Smooth muscle cell (in vitro differentiated cells): ENCODE measurements at regions not wholly inside any gene's neighbourhood (a gene's known extent, or its start where the extent isn't known, plus 50 kb on each side); places are given as distances from the start of the nearest gene placed in this dataset.

Source experiments
- DNase-seq: peaks from one replicate; lab custom pipeline; 2025; ENCODE audit not compliant: unreplicated experiment; lab: John Stamatoyannopoulos, UW
- H2AFZ ChIP-seq: fragments of 200-600 bp; sonication (generic); 2 replicates; pipeline ENCODE4 v1.6.0; 2016; ENCODE audit warnings: antibody characterized with exemption, low read depth, mild to moderate bottlenecking
- H3F3A ChIP-seq: fragments of 200-600 bp; sonication (generic); 2 replicates; pipeline ENCODE4 v1.6.0; 2017; ENCODE audit warnings: antibody characterized with exemption, low read depth
- H3K27ac ChIP-seq: fragments of 200-600 bp; sonication (generic); 2 replicates; pipeline ENCODE4 v1.5.1; 2016; ENCODE audit warnings: low read depth, mild to moderate bottlenecking
- H3K27me3 ChIP-seq: fragments of 200-600 bp; sonication (generic); 2 replicates; pipeline ENCODE4 v1.6.1; 2016; ENCODE audit warnings: low read depth, mild to moderate bottlenecking
- H3K36me3 ChIP-seq: fragments of 200-600 bp; sonication (generic); 2 replicates; pipeline ENCODE4 v1.5.1; 2016; ENCODE audit warnings: low read depth
- H3K4me1 ChIP-seq: fragments of 200-600 bp; sonication (generic); 2 replicates; pipeline ENCODE4 v1.5.1; 2016; ENCODE audit warnings: low read depth
- H3K4me2 ChIP-seq: fragments of 200-600 bp; sonication (generic); 2 replicates; pipeline ENCODE4 v1.6.0; 2016; ENCODE audit warnings: mild to moderate bottlenecking
- H3K4me3 ChIP-seq: fragments of 200-600 bp; sonication (generic); 2 replicates; pipeline ENCODE4 v1.5.1; 2016; ENCODE audit warnings: mild to moderate bottlenecking
- H3K79me2 ChIP-seq: fragments of 200-600 bp; sonication (generic); 2 replicates; pipeline ENCODE4 v1.6.0; 2016; ENCODE audit warnings: low read depth, mild to moderate bottlenecking
- H3K9ac ChIP-seq: fragments of 200-600 bp; sonication (generic); 2 replicates; pipeline ENCODE4 v1.6.0; 2016; ENCODE audit warnings: low read depth
- H3K9me3 ChIP-seq: fragments of 200-600 bp; sonication (generic); replicated peaks from 2 replicates; pipeline ENCODE4 v1.5.1; 2016; ENCODE audit warnings: low read depth
- H4K20me1 ChIP-seq: fragments of 200-600 bp; sonication (generic); 2 replicates; pipeline ENCODE4 v1.6.0; 2016; ENCODE audit warnings: low read depth
- WGBS: methylation state at CpG from one replicate; pipeline ENCODE4 v1.1.7; 2016; ENCODE audit warnings: low lambda C conversion rate; 5-methylcytosine and 5-hydroxymethylcytosine counted together
- TF ChIP-seq, protein P1 (sequence below): fragments of 200-600 bp; sonication (generic); IDR thresholded peaks from 2 replicates; pipeline ENCODE4 v1.5.1; 2017; ENCODE audit warnings: borderline replicate concordance, mild to moderate bottlenecking, antibody characterized with exemption; ENCODE audit not compliant: insufficient read depth, poor library complexity, severe bottlenecking

DNA sequence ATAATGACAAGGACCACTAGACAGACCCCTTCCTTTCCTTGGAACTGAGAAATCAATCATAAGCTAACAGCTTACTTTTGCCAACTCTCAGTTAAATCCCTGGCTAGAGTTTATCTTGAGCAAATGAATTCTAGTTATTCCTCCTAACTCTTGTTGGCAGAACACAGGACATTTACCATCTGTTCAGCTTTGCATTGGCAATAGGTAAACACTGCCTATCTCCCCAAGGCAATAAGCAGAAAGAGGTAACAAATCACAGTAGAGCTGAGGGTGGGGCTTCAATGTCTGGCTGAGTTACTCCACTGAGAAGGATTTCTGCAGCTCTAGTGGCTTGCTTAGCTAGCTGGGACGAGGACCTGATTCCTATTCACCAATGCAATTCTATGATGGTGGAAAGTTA lies 503.3 kb upstream of the GRIA1 start:
- Histone ChIP-seq H3K79me2 (no peaks in the 10 kb centered on the region), H3F3A (no peaks in the 10 kb centered on the region), H3K36me3 (no peaks in the 10 kb centered on the region), H3K4me1 (no peaks in the 10 kb centered on the region), H3K27ac (no peak overlapping the region), H4K20me1 (no peaks in the 10 kb centered on the region), H3K9ac (no peak overlapping the region), H3K4me3 (no peak overlapping the region), H3K9me3 (no peaks in the 10 kb centered on the region), H2AFZ (no peak overlapping the region), H3K27me3 (peaks cover 5% of the 10 kb centered on the region), H3K4me2 (no peak overlapping the region)
- WGBS: 93% methylated on average over 1 of the region's 1 CpG
- TF ChIP-seq, protein P1, sequence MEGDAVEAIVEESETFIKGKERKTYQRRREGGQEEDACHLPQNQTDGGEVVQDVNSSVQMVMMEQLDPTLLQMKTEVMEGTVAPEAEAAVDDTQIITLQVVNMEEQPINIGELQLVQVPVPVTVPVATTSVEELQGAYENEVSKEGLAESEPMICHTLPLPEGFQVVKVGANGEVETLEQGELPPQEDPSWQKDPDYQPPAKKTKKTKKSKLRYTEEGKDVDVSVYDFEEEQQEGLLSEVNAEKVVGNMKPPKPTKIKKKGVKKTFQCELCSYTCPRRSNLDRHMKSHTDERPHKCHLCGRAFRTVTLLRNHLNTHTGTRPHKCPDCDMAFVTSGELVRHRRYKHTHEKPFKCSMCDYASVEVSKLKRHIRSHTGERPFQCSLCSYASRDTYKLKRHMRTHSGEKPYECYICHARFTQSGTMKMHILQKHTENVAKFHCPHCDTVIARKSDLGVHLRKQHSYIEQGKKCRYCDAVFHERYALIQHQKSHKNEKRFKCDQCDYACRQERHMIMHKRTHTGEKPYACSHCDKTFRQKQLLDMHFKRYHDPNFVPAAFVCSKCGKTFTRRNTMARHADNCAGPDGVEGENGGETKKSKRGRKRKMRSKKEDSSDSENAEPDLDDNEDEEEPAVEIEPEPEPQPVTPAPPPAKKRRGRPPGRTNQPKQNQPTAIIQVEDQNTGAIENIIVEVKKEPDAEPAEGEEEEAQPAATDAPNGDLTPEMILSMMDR: no peak
- DNase-seq: no peak

DNA sequence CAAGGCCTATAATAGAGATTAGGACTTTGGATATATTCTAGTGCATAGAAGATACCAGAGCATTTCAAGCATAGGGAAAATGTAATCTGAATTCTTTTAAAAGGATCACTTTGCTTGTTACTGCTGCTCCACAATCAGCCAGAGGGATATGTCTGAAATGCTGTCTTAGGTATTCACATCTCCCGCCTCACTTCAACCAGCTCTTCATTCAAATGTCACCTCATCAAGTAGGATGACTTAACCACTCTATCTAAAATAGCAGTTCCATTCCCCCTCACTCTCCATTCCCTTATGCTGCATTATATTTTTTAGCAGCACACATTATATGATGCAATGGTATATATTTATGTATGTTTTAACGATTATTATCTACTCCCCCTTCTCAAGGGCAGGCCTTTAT lies 500.3 kb upstream of the GRIA1 start:
- TF ChIP-seq, protein P1: no peak
- H4K20me1 ChIP-seq: no peaks in the 10 kb centered on the region
- no peak overlapping the region for H3K27ac ChIP-seq
- no peak for DNase-seq
- H3K4me2 ChIP-seq: no peak overlapping the region
- H3K9me3 ChIP-seq: no peaks in the 10 kb centered on the region
- WGBS: 88% methylated on average over 2 of the region's 2 CpGs
- no peaks in the 10 kb centered on the region for H3F3A ChIP-seq
- peaks cover 5% of the 10 kb centered on the region for H3K27me3 ChIP-seq
- no peak overlapping the region for H3K9ac ChIP-seq
- H3K79me2 ChIP-seq: no peaks in the 10 kb centered on the region
- H3K4me1 ChIP-seq: no peaks in the 10 kb centered on the region
- no peak overlapping the region for H2AFZ ChIP-seq
- no peak overlapping the region for H3K4me3 ChIP-seq
- no peaks in the 10 kb centered on the region for H3K36me3 ChIP-seq

DNA sequence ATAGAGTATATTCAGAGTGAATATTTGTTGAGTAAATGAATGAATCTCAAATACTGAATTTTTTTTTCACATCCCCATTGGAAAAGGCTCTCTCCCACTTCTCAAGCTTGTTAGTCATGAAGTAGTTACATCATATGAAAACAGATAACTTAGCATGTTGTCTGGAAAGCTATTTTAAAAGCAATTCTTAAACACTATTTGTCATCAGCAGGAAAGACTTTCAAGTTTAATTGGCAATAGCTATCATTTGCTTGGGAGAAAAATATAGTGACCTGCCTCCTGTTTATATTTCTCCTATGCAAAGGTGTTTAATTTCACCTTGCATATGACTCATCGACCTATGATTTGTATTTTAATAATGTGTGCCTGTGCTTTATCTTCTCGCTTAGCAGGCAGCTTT lies 499.8 kb upstream of the GRIA1 start:
- Histone ChIP-seq H3K4me3 (no peak overlapping the region), H3F3A (no peaks in the 10 kb centered on the region), H3K9me3 (no peaks in the 10 kb centered on the region), H3K36me3 (no peaks in the 10 kb centered on the region), H3K79me2 (no peaks in the 10 kb centered on the region), H3K4me2 (no peak overlapping the region), H2AFZ (no peak overlapping the region), H4K20me1 (no peaks in the 10 kb centered on the region), H3K27ac (no peak overlapping the region), H3K4me1 (no peaks in the 10 kb centered on the region), H3K27me3 (peaks cover 5% of the 10 kb centered on the region), H3K9ac (no peak overlapping the region)
- 78% methylated on average over 2 of the region's 2 CpGs for WGBS
- TF ChIP-seq, protein P1: no peak
- DNase-seq: no peak

DNA sequence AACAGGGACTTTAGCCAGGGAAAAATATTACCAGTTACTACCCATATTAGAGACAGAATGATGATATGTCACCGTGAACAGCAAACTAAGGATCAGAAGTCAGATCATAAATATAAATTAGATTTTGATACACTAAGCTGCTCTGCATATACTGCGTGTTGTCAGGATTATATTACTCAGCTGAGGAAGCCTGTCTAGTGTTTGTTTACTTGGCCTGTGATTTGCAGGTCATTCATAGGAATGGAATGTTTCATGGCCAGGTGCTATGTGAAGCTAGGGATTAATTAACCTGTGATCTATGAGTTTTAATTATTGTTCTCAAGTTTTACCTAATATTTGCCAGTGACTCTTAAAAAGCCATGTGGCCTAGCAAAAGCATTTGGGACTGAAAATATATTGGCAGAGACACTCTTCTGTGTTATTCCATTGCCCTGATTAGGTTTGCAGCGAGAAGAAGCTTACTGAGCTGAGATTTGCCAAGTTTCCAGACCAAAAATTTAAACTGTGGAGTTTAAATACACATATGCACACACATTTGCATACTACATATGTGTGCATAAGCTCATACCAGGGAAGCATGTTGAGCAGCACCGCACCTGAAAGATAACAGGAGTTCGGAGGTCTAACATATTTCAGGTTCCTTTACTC lies 496.3 kb upstream of the GRIA1 start:
- Histone ChIP-seq H3K27ac (no peak overlapping the region), H3F3A (no peaks in the 10 kb centered on the region), H3K9me3 (no peaks in the 10 kb centered on the region), H3K79me2 (no peaks in the 10 kb centered on the region), H2AFZ (no peak overlapping the region), H3K27me3 (no peaks in the 10 kb centered on the region), H3K9ac (no peak overlapping the region), H3K4me3 (no peak overlapping the region), H3K36me3 (no peaks in the 10 kb centered on the region), H3K4me2 (no peak overlapping the region), H4K20me1 (no peaks in the 10 kb centered on the region), H3K4me1 (no peaks in the 10 kb centered on the region)
- no peak for DNase-seq
- TF ChIP-seq, protein P1: no peak
- WGBS: 92% methylated on average over 5 of the region's 5 CpGs
